ENCODE measurements at regions not wholly inside any gene's neighbourhood (a gene's known extent, or its start where the extent isn't known, plus 50 kb on each side); places are given as distances from the start of the nearest gene placed in this dataset.

DNA sequence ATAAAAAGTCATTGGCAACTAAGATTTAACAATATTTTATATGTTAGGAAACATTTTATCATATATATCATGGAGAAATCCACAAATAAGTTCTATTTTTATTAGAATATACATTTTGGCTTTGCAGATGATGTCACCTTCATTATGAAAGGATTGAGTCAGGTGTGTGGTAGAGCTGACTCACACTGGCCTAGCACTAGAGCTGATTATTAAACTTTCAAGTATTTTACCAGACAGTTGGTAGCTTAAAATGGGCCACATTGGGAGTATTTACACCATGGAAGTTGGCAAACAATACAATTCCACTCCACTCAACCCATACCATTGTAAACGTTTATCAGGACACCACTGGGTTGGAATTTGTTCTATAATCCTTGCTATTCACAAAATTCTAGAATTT lies 1036.6 kb downstream of the TRHDE start:
- H3K27ac Mint-ChIP-seq, result no peak overlapping the region
- no peaks in the 10 kb centered on the region for H3K36me3 Mint-ChIP-seq (ENCODE audit: low read depth)
- no peaks in the 10 kb centered on the region for H3K4me1 Mint-ChIP-seq (ENCODE audit: low read depth)
- H3K4me3 Mint-ChIP-seq, result no peak overlapping the region
- peaks cover 29% of the 10 kb centered on the region for H3K9me3 Mint-ChIP-seq
- intact Hi-C loops (cut with micrococcal nuclease), result no loop called here
- H3K27me3 Mint-ChIP-seq, result no peaks in the 10 kb centered on the region

DNA sequence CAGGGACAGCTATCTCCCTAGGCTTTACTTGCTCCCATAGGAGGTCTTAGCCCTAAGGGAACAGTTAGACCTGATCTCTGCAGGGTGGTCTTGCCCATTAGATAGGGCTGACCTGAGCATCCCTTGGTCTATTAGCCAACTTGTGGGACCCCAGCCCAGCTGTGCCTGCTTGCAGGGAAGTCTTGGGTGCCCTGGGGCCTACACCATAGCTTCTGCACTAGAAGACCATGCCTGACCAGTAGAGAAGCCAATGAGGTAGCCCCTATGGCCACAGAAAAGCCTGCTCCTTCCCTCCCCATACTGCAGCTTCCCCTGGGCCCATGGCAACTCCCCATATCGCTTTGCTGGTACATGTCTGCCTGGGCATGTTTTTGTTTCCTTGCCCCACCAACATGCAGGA lies 1049.1 kb downstream of the TRHDE start:
- peaks cover 59% of the 10 kb centered on the region for H3K9me3 Mint-ChIP-seq
- H3K4me1 Mint-ChIP-seq (ENCODE audit: low read depth), result no peaks in the 10 kb centered on the region
- H3K36me3 Mint-ChIP-seq (ENCODE audit: low read depth), result no peaks in the 10 kb centered on the region
- H3K4me3 Mint-ChIP-seq, result no peak overlapping the region
- no peak overlapping the region for H3K27ac Mint-ChIP-seq
- intact Hi-C loops (cut with micrococcal nuclease), result no loop called here
- H3K27me3 Mint-ChIP-seq, result no peaks in the 10 kb centered on the region

DNA sequence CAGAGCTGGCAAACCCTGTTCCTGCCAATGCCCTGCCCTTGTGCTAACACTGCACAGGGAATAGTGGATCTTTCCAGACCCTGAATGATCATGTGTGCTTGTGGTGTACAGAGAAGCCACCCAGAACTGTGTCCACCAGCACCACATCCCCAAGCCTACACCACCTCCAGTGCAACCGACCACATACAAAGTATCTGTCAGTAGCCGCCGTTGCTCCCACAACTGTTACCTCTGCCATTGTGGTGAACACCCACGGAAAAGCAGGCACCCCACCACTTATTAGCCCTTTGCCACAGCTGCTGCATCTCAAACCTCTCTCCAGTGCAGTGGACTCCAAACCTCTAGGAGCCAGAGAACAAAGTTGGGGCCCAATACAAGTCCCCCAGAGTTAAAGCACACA lies 1049.6 kb downstream of the TRHDE start:
- Mint-ChIP-seq H3K4me3 (no peak overlapping the region), H3K27me3 (no peaks in the 10 kb centered on the region), H3K4me1 (ENCODE audit: low read depth) (no peaks in the 10 kb centered on the region), H3K36me3 (ENCODE audit: low read depth) (no peaks in the 10 kb centered on the region), H3K9me3 (peaks cover 59% of the 10 kb centered on the region), H3K27ac (no peak overlapping the region)
- intact Hi-C loops (cut with micrococcal nuclease), result no loop called here

DNA sequence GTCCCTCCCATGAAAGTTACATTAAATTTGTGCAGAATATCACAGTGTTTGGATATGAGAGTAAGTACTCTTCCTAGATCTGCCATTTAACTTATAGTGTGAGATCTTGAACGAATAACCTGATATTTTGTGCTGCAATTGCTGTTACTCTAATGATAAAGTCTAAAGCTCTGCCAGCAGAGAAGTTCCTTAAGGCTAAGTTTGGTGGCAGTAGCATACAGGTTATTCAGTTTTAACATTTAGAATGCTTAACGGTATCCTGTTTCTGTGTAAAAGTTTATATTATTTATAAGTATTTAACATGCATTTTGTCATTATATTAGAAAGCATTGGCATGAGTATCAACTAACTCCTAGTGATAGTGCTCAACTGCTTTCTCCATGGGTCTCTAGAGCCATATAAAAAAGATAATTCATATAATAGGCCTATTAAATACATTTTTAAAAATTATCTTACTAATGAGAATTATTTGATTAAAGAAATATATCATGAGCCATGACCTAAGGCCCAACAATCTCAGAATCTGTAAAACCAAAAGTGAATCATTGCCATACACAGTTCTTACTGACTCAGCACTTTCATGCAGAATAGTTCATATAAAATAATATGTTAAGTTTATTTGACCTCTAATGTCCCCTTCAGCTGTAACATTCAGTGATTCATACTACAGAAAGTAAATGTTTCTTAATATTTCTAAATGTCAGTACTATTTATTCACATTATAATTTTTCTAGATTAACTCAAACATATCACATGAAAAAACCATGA lies 1058.6 kb downstream of the TRHDE start:
- Mint-ChIP-seq H3K27ac (no peak overlapping the region), H3K4me3 (no peak overlapping the region), H3K4me1 (ENCODE audit: low read depth) (no peaks in the 10 kb centered on the region), H3K9me3 (peaks cover 34% of the 10 kb centered on the region), H3K27me3 (no peaks in the 10 kb centered on the region), H3K36me3 (ENCODE audit: low read depth) (no peaks in the 10 kb centered on the region)
- intact Hi-C loops (cut with micrococcal nuclease), result no loop called here

DNA sequence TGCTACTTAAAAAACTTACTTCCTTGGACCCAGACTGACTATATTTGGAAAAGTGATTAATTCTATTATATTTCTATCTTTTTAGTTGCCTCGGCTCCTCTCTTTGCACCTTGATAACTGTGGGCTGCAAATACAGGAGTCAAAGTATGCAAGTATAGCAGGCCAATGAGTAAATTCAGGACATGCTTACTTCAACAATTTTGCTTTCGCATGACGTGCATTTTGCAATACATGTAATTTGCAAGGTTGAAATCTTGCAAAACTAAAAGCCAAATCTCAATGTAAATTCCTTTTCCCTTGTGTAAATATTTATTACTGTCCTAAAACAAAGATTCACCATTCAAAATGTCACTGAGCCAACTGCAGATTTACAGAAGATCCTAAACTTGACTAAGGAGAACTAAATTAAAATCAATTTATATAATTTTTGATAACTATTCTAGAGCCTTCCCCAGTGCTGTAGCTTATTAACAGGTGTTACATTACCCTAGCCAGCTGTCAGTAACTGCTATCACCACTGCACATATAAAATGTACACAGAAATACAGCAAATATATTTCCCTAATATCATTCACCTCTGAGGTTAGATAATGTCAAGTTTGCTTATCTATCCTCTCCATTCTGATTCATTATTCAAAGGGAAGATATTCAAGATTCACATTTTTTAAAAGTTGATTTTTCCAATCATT lies 1069.5 kb downstream of the TRHDE start:
- no peak overlapping the region for H3K27ac Mint-ChIP-seq
- H3K9me3 Mint-ChIP-seq, result peaks cover 23% of the 10 kb centered on the region
- intact Hi-C loops (cut with micrococcal nuclease), result no loop called here
- H3K4me1 Mint-ChIP-seq (ENCODE audit: low read depth), result no peaks in the 10 kb centered on the region
- no peak overlapping the region for H3K4me3 Mint-ChIP-seq
- H3K27me3 Mint-ChIP-seq, result no peaks in the 10 kb centered on the region
- H3K36me3 Mint-ChIP-seq (ENCODE audit: low read depth), result no peaks in the 10 kb centered on the region

DNA sequence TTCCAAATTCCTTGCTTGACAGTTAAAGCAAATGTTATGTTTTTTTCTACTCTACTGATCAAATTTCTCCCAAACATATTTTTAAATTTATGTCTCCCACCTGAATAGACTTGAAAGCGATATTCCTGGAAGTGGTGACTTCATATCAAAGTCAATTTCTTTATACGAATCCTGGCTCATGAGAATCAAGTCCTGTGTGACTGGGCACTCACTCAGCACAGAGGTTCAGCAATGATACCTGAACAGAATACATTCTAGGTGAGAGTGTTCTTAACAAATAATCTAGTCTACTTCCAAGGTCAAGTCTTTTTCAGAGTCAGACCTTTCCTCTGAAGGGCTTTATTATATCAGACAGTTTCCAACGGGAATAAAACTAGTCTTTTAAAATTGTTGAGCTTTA lies 1070.6 kb downstream of the TRHDE start:
- Mint-ChIP-seq H3K36me3 (ENCODE audit: low read depth) (no peaks in the 10 kb centered on the region), H3K27ac (no peak overlapping the region), H3K9me3 (peaks cover 33% of the 10 kb centered on the region), H3K4me1 (ENCODE audit: low read depth) (no peaks in the 10 kb centered on the region), H3K4me3 (no peak overlapping the region), H3K27me3 (no peaks in the 10 kb centered on the region)
- intact Hi-C loops (cut with micrococcal nuclease), result no loop called here

DNA sequence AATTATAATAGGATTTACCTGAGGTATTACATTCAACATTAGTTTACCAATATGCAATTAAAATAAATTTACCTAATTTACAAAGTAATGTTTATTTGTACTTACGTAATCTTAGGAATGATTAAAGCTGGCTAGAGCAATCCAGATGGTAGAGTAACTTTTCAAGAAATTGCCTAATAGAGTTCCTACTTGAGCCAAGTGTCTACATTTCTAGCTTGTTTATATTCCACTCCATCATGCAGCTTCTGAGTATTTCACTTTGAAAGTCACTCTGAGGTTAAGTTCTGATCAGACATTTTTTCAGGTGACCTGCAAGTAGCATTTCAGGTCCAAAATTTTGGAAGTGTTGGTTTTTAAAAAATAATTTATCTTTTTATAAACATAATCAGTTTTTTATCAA lies 1080.7 kb downstream of the TRHDE start:
- no peaks in the 10 kb centered on the region for H3K36me3 Mint-ChIP-seq (ENCODE audit: low read depth)
- H3K27ac Mint-ChIP-seq, result no peak overlapping the region
- H3K4me3 Mint-ChIP-seq, result no peak overlapping the region
- H3K27me3 Mint-ChIP-seq, result no peaks in the 10 kb centered on the region
- peaks cover 49% of the 10 kb centered on the region for H3K9me3 Mint-ChIP-seq
- intact Hi-C loops (cut with micrococcal nuclease), result no loop called here
- no peaks in the 10 kb centered on the region for H3K4me1 Mint-ChIP-seq (ENCODE audit: low read depth)

DNA sequence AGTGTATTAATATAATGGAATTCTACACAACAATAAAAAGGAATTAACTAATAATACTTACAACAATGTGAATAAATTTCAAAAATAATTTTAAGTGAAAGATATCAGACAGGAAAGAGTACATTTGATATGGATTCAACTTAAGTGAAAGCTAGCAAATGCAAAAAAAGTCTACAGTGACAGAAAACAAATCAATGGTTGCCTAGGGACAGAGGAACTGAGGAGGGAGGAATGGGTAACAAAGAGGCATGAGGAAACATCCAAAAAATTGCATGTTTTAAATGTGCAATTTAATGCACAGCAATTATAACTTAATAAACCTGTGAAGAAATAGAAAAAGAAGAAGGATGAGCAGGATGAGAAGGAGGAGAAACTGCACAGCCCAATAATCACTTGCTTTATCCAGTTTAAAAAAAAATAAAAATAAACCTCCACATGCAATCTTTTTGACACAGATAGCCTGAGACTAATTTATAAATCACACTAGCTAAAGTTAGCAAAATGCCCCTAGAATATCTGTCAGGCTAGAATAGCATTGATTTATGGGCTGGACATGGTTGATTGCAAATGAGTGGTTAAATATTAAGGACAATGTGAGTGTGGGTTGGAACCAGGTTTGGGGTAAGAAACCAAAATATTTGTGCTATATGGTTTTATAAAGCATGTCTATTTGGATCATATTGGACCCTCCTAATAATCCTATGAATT lies 1089.1 kb downstream of the TRHDE start:
- no peak overlapping the region for H3K27ac Mint-ChIP-seq
- H3K36me3 Mint-ChIP-seq (ENCODE audit: low read depth), result no peaks in the 10 kb centered on the region
- no peaks in the 10 kb centered on the region for H3K4me1 Mint-ChIP-seq (ENCODE audit: low read depth)
- H3K9me3 Mint-ChIP-seq, result peaks cover 14% of the 10 kb centered on the region
- no peaks in the 10 kb centered on the region for H3K27me3 Mint-ChIP-seq
- no peak overlapping the region for H3K4me3 Mint-ChIP-seq
- intact Hi-C loops (cut with micrococcal nuclease), result no loop called here

DNA sequence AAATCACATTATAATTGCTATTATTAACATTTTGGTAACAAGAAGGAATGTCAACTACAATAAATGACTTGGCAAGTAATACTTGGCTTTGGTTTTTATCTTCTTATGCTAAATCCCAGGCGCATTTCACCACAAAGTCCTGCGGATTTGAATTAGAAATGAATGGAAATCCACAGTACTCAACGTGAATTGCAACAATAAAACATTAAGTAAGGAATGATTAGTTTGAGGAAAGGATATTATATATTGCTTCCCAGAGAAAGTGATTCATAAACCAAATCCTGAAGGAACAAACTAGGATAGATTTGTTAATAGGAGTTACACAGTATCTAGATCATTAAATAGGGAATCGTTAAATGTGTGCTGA lies 1089.7 kb downstream of the TRHDE start:
- Mint-ChIP-seq H3K4me3 (no peak overlapping the region), H3K4me1 (ENCODE audit: low read depth) (no peaks in the 10 kb centered on the region), H3K27ac (no peak overlapping the region), H3K27me3 (no peaks in the 10 kb centered on the region), H3K9me3 (peaks cover 10% of the 10 kb centered on the region), H3K36me3 (ENCODE audit: low read depth) (no peaks in the 10 kb centered on the region)
- intact Hi-C loops (cut with micrococcal nuclease), result no loop called here

DNA sequence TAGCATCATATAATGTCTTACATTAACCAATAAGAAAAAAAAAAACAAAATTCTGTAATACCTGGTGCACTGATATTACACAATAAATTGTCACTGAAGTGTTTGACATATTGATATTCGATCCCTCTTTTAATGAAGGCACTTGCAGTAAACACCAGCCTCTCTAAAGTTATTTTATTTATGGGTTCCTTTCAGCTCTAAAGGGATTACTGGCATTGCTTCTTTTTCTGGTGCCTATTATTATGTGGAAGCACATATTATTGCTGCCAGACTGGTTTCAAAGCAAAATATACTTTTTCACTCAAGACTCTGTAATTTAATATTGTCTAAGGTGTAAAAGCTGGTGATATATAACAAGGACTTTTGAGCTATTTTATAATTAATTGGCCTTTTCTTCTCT lies 1090.5 kb downstream of the TRHDE start:
- Mint-ChIP-seq H3K27ac (no peak overlapping the region), H3K4me1 (ENCODE audit: low read depth) (no peaks in the 10 kb centered on the region), H3K27me3 (no peaks in the 10 kb centered on the region), H3K4me3 (no peak overlapping the region), H3K36me3 (ENCODE audit: low read depth) (no peaks in the 10 kb centered on the region), H3K9me3 (peaks cover 10% of the 10 kb centered on the region)
- intact Hi-C loops (cut with micrococcal nuclease), result no loop called here

DNA sequence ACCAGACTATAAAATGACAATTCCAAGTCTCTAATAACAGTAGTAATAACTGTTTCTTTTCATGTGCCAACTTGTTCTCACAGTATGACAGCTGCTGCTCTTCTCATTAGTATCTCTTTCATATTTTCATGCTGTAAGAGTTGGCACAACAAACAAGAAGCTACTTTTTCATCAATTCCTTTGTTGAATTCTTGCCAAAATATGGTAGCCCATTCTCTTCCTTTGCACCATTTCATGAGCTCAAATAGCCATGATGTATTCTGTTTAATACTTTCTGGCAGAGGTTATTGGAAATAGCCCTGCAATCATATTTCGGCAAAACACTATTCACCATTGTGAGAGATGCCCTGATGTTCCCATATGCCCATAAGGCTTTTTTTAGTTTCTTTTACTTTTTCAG lies 1100.7 kb downstream of the TRHDE start:
- no peaks in the 10 kb centered on the region for H3K36me3 Mint-ChIP-seq (ENCODE audit: low read depth)
- H3K27me3 Mint-ChIP-seq, result no peaks in the 10 kb centered on the region
- H3K4me1 Mint-ChIP-seq (ENCODE audit: low read depth), result no peaks in the 10 kb centered on the region
- H3K4me3 Mint-ChIP-seq, result no peak overlapping the region
- peaks cover 8% of the 10 kb centered on the region for H3K9me3 Mint-ChIP-seq
- intact Hi-C loops (cut with micrococcal nuclease), result no loop called here
- H3K27ac Mint-ChIP-seq, result no peak overlapping the region

DNA sequence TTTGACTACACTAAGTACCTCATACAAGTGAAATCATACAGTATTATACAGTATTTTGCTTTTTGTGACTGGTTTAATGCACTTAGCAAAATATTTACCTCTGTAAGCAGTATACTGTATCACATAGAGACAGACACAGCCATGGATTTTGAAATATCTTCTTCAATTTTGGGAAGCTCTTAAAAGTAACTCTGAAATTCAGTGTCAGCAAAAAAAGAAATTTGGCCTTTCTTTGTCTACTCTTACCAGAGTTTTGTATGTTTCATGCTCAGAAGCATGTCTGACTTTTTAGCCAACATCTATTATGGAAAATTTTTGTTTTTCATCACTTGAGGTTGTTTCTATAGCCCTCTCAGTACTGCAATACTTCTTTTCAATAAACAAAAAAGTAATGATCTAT lies 1102.2 kb downstream of the TRHDE start:
- H3K36me3 Mint-ChIP-seq (ENCODE audit: low read depth), result no peaks in the 10 kb centered on the region
- H3K4me1 Mint-ChIP-seq (ENCODE audit: low read depth), result no peaks in the 10 kb centered on the region
- H3K4me3 Mint-ChIP-seq, result no peak overlapping the region
- H3K27ac Mint-ChIP-seq, result no peak overlapping the region
- intact Hi-C loops (cut with micrococcal nuclease), result no loop called here
- H3K9me3 Mint-ChIP-seq, result peaks cover 8% of the 10 kb centered on the region
- H3K27me3 Mint-ChIP-seq, result no peaks in the 10 kb centered on the region

DNA sequence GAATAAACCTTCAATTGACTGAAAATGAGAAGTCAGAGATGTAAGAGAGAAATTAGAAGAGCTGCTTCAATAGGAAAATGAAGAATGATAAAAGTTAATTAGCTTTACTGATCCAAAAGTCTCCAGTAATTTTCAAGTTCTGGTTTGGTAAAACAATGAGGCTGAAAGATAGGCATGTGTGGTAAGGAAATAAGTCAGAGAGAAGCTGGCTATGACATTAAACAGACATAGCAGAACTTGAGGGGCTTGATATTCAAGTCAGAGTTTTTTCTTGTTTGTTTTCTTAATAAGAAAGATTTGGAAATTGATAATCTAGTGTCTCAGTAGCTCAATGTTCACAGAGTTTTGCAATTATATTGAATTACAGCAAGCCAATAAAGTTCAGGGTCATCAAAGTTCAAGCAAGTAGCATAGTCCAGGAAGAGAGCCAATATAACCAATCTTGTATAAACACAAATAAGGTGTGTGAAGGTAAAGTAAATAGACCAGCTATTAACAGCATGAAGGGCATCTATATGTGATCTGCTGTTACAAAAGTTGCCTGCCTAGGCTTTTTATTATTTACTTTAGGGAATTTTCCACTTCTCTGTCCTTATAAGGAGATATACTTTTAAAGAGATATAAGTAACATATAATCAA lies 1111.5 kb downstream of the TRHDE start:
- intact Hi-C loops (cut with micrococcal nuclease), result no loop called here
- H3K36me3 Mint-ChIP-seq (ENCODE audit: low read depth), result no peaks in the 10 kb centered on the region
- H3K4me3 Mint-ChIP-seq, result no peak overlapping the region
- H3K27ac Mint-ChIP-seq, result no peak overlapping the region
- H3K27me3 Mint-ChIP-seq, result no peaks in the 10 kb centered on the region
- H3K9me3 Mint-ChIP-seq, result peaks cover 49% of the 10 kb centered on the region
- no peaks in the 10 kb centered on the region for H3K4me1 Mint-ChIP-seq (ENCODE audit: low read depth)

DNA sequence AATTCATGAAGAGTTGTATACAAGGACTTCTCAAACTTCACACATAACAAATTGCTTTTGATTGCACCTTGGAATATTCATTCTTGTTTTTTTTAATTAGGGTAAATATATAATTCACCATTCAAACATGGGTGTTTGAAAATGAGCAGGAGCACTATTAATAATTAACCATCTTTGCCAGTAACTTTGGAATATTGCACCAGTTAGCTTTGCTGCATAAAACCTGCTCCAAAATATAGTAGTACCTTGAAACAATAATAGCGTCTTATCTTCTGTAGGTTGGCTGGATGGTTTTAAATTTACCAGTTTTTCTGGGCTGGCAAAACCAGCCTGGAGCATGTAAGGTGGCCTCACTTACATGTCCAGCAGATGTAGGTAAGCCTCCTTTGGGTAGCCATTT lies 1112.4 kb downstream of the TRHDE start:
- Mint-ChIP-seq H3K4me3 (no peak overlapping the region), H3K27me3 (no peaks in the 10 kb centered on the region), H3K4me1 (ENCODE audit: low read depth) (no peaks in the 10 kb centered on the region), H3K9me3 (peaks cover 49% of the 10 kb centered on the region), H3K27ac (no peak overlapping the region), H3K36me3 (ENCODE audit: low read depth) (no peaks in the 10 kb centered on the region)
- intact Hi-C loops (cut with micrococcal nuclease), result no loop called here

Data from dendritic cell treated with granulocyte-macrophage colony-stimulating factor and Interleukin-4, amounts not matched to agents 40 ng/mL and 50 ng/mL, for 4 days (primary cell).